NCI-H2171 (cell line): ENCODE measurements at regions not wholly inside any gene's neighbourhood (a gene's known extent, or its start where the extent isn't known, plus 50 kb on each side); places are given as distances from the start of the nearest gene placed in this dataset.
"Not testable (repeated sequence)": the region's sequence is repeated elsewhere in the genome, so short reads cannot be mapped to it uniquely, and the experiment has no call there.

Source experiments
- DNase-seq: peaks from one replicate; lab custom pipeline; 2025; lab: John Stamatoyannopoulos, UW

GRCh38 chr9:71363286-71363961 is 242.0 kb upstream of the TRPM3 start:
- DNase-seq, result no peak

- DNase-seq, result no peak
Observed at GRCh38 chr9:71361357-71361756, 239.9 kb upstream of the TRPM3 start.

- no peak for DNase-seq
Observed at GRCh38 chr9:71357346-71357745, 235.9 kb upstream of the TRPM3 start.

GRCh38 chr9:71355884-71356283 is 234.5 kb upstream of the TRPM3 start:
- peak; percentile 0 for DNase-seq

- no peak for DNase-seq
Observed at GRCh38 chr9:71353720-71354119, 232.3 kb upstream of the TRPM3 start.

- DNase-seq, result peak; percentile 34
Observed at GRCh38 chr9:71352837-71353236, 231.4 kb upstream of the TRPM3 start.

GRCh38 chr9:71349218-71349617 is 227.8 kb upstream of the TRPM3 start:
- DNase-seq, result no peak

GRCh38 chr9:71333321-71333720 is 211.9 kb upstream of the TRPM3 start:
- no peak for DNase-seq

GRCh38 chr9:71331603-71332002 is 210.2 kb upstream of the TRPM3 start:
- no peak for DNase-seq

- no peak for DNase-seq
Observed at GRCh38 chr9:71329873-71330272, 208.5 kb upstream of the TRPM3 start.

- DNase-seq, result no peak
Observed at GRCh38 chr9:71326360-71326759, 204.9 kb upstream of the TRPM3 start.

- no peak for DNase-seq
Observed at GRCh38 chr9:71323357-71323756, 201.9 kb upstream of the TRPM3 start.

GRCh38 chr9:71322311-71322710 is 200.9 kb upstream of the TRPM3 start:
- no peak for DNase-seq

GRCh38 chr9:71308454-71308853 is 187.0 kb upstream of the TRPM3 start:
- DNase-seq, result no peak

- DNase-seq, result no peak
Observed at GRCh38 chr9:71306134-71306533, 184.7 kb upstream of the TRPM3 start.

- no peak for DNase-seq
Observed at GRCh38 chr9:71303351-71303750, 181.9 kb upstream of the TRPM3 start.

GRCh38 chr9:71302776-71303175 is 181.4 kb upstream of the TRPM3 start:
- DNase-seq, result no peak

GRCh38 chr9:71295928-71296327 is 174.5 kb upstream of the TRPM3 start:
- no peak for DNase-seq

- DNase-seq, result no peak
Observed at GRCh38 chr9:71286146-71286545, 164.7 kb upstream of the TRPM3 start.

- peak; percentile 35 for DNase-seq
Observed at GRCh38 chr9:71285191-71285656, 163.8 kb upstream of the TRPM3 start.

- not testable (repeated sequence) for DNase-seq
Observed at GRCh38 chr9:71282116-71282515, 160.7 kb upstream of the TRPM3 start.

GRCh38 chr9:71279151-71279739 is 157.8 kb upstream of the TRPM3 start:
- no peak for DNase-seq

- DNase-seq, result no peak
Observed at GRCh38 chr9:71273613-71274012, 152.2 kb upstream of the TRPM3 start.

GRCh38 chr9:71271602-71272001 is 150.2 kb upstream of the TRPM3 start:
- DNase-seq, result no peak
